ENCODE measurements at regions not wholly inside any gene's neighbourhood (a gene's known extent, or its start where the extent isn't known, plus 50 kb on each side); places are given as distances from the start of the nearest gene placed in this dataset.

DNA sequence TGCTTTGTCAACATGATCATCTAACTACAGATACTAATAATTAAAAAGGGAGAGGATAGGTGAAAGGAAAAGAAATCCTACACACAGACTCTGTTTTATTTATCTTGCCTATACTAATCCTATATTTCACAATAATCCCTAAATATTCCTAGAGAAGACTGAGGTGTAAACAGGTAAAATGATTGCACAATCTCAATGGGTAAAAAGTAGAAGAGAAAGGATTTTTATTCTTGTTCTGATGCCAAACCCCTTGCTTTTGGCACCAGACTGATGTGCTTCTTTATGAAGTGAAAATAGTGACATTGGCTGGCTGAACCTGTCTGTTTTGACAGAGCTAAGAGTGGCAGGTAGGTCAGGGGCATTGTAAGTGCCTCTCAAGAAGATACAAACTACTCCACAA, 101.9 kb upstream of the ZPLD1 start:
- Histone ChIP-seq H3K27ac (ENCODE audit: low read depth, low read length) (no peak overlapping the region), H3K36me3 (ENCODE audit: control insufficient read depth, insufficient read depth, low read length) (no peaks in the 10 kb centered on the region), H3K9ac (ENCODE audit: extremely low read depth, low read length, poor library complexity, severe bottlenecking) (no peak overlapping the region), H3K9me3 (ENCODE audit: control insufficient read depth, low read length) (no peaks in the 10 kb centered on the region), H3K27me3 (ENCODE audit: control insufficient read depth, insufficient read depth, low read length, poor library complexity, severe bottlenecking) (no peaks in the 10 kb centered on the region), H3K4me1 (ENCODE audit: control insufficient read depth, insufficient read depth, low read length) (no peaks in the 10 kb centered on the region), H3K4me3 (ENCODE audit: low read length) (no peak overlapping the region)
- no peaks in the 10 kb centered on the region for H3K36me3 Mint-ChIP-seq (ENCODE audit: low read depth)
- H3K27me3 Mint-ChIP-seq (ENCODE audit: insufficient read depth): no peaks in the 10 kb centered on the region
- H3K9me3 Mint-ChIP-seq: no peaks in the 10 kb centered on the region
- no peak overlapping the region for H3K27ac Mint-ChIP-seq
- H3K4me3 Mint-ChIP-seq: no peak overlapping the region
- TF ChIP-seq CTCF (conservative IDR thresholded peaks at IDR 0.05): no peak
- H3K4me1 Mint-ChIP-seq: no peaks in the 10 kb centered on the region
- no peak for DNase-seq

DNA sequence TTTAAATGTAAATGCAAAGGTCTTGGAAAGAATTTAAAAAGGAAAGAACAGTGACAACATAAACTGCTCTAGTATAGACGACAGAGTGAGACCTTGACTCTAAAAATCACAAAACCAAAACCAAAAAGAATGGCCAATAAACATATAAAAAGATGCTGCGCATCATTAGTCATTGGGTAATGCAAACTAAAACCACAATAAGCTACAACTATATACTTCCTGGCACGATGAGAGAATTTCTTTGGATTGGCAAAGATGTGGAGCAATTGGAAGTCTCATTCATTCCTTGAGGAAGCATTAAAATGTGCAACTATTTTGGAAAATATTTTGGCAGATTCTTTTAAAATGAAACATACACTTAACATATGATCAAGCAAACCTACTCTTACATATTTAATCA, 98.7 kb upstream of the ZPLD1 start:
- H3K4me1 ChIP-seq (ENCODE audit: control insufficient read depth, insufficient read depth, low read length): peaks cover 3% of the 10 kb centered on the region
- no peak overlapping the region for H3K4me3 Mint-ChIP-seq
- H3K4me3 ChIP-seq (ENCODE audit: low read length): no peak overlapping the region
- 82% methylated on average over 3 of the region's 3 CpGs; no CpG with 5 or more reads in 1 of the 2 experiments for WGBS, 2 experiments (ENCODE audit: insufficient coverage in 1 of 2, insufficient read length in 1 of 2)
- H3K9ac ChIP-seq (ENCODE audit: extremely low read depth, low read length, poor library complexity, severe bottlenecking): no peak overlapping the region
- no peaks in the 10 kb centered on the region for H3K27me3 ChIP-seq (ENCODE audit: control insufficient read depth, insufficient read depth, low read length, poor library complexity, severe bottlenecking)
- H3K9me3 Mint-ChIP-seq: no peaks in the 10 kb centered on the region
- no peaks in the 10 kb centered on the region for H3K27me3 Mint-ChIP-seq (ENCODE audit: insufficient read depth)
- no peaks in the 10 kb centered on the region for H3K36me3 ChIP-seq (ENCODE audit: control insufficient read depth, insufficient read depth, low read length)
- no peaks in the 10 kb centered on the region for H3K36me3 Mint-ChIP-seq (ENCODE audit: low read depth)
- no peak overlapping the region for H3K27ac Mint-ChIP-seq
- no peak overlapping the region for H3K27ac ChIP-seq (ENCODE audit: low read depth, low read length)
- DNase-seq: no peak
- H3K9me3 ChIP-seq (ENCODE audit: control insufficient read depth, low read length): no peaks in the 10 kb centered on the region
- H3K4me1 Mint-ChIP-seq: peaks cover 9% of the 10 kb centered on the region
- no peak for TF ChIP-seq CTCF (conservative IDR thresholded peaks at IDR 0.05)

DNA sequence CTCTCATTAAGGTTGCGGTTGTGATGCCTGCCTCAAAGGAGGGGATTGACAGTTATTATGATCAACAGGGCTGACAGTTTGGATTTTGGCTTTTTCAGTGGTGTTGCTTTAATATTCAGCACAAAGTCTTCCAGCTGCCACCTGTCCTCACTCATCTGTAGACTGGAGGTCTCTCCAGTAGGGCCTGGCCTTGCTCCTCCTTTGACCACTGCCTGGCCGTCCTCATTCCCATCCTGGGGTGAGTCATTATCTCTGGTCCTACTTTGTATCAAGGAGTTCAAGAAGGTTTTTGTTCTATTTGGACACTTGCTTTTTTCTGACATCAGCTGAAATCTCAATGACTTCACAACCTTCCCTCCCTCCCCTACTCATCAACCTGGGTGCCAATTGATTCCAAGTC, 95.1 kb upstream of the ZPLD1 start:
- Histone ChIP-seq H3K4me3 (ENCODE audit: low read length) (no peak overlapping the region), H3K36me3 (ENCODE audit: control insufficient read depth, insufficient read depth, low read length) (no peaks in the 10 kb centered on the region), H3K9ac (ENCODE audit: extremely low read depth, low read length, poor library complexity, severe bottlenecking) (no peak overlapping the region), H3K4me1 (ENCODE audit: control insufficient read depth, insufficient read depth, low read length) (peaks cover 6% of the 10 kb centered on the region), H3K27ac (ENCODE audit: low read depth, low read length) (no peak overlapping the region), H3K27me3 (ENCODE audit: control insufficient read depth, insufficient read depth, low read length, poor library complexity, severe bottlenecking) (no peaks in the 10 kb centered on the region), H3K9me3 (ENCODE audit: control insufficient read depth, low read length) (no peaks in the 10 kb centered on the region)
- no peak for TF ChIP-seq CTCF (conservative IDR thresholded peaks at IDR 0.05)
- Mint-ChIP-seq H3K27me3 (ENCODE audit: insufficient read depth) (no peaks in the 10 kb centered on the region), H3K27ac (no peak overlapping the region), H3K9me3 (no peaks in the 10 kb centered on the region), H3K36me3 (ENCODE audit: low read depth) (no peaks in the 10 kb centered on the region), H3K4me1 (peaks cover 15% of the 10 kb centered on the region), H3K4me3 (no peak overlapping the region)
- 88 to 92% methylated on average over 1 to 2 of the region's 2 CpGs for WGBS, 2 experiments (ENCODE audit: insufficient coverage in 1 of 2, insufficient read length in 1 of 2)
- DNase-seq: no peak

Measured in endodermal cell (in vitro differentiated cells).